Fibroblast of mammary gland (primary cell): ENCODE measurements at regions not wholly inside any gene's neighbourhood (a gene's known extent, or its start where the extent isn't known, plus 50 kb on each side); places are given as distances from the start of the nearest gene placed in this dataset.
A peak's percentile ranks its signal among the peaks of the same experiment; 100 is the strongest.

Experiments
- DNase-seq: peaks from one replicate; pipeline ENCODE4 v3.0.0-alpha.2; 2010; ENCODE audit warnings: low read depth
- H3K4me3 ChIP-seq: 2 replicates; pipeline ENCODE4 v1.5.1; 2011; ENCODE audit warnings: low read depth, mild to moderate bottlenecking, low read length, moderate library complexity; ENCODE audit not compliant: control insufficient read depth
- TF ChIP-seq, protein P1 (sequence below): conservative IDR thresholded peaks from 2 replicates; pipeline ENCODE4 v1.5.1; 2011; ENCODE audit warnings: low read depth, low read length, inconsistent platforms; ENCODE audit not compliant: control insufficient read depth, insufficient read depth

DNA sequence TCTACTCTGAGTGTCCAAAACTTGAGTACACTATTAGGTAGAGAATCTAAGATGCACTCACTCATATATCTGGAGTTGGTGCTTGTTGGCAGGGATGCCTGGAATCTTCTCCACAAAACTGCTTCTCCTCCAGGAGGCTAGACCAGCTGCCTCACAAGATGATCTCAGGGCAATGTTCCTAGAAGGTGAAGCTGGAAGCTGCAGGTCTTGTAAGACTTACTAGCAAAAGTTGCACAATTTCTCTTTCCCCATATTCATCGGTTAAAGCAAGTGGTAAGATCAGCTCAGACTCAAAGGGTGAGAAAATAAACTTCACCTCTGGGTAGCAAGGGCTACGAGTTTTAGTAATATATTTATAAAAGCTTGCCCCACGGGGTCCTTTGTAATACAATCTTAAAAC is 454.4 kb upstream of the ACVR2A start:
- TF ChIP-seq, protein P1, sequence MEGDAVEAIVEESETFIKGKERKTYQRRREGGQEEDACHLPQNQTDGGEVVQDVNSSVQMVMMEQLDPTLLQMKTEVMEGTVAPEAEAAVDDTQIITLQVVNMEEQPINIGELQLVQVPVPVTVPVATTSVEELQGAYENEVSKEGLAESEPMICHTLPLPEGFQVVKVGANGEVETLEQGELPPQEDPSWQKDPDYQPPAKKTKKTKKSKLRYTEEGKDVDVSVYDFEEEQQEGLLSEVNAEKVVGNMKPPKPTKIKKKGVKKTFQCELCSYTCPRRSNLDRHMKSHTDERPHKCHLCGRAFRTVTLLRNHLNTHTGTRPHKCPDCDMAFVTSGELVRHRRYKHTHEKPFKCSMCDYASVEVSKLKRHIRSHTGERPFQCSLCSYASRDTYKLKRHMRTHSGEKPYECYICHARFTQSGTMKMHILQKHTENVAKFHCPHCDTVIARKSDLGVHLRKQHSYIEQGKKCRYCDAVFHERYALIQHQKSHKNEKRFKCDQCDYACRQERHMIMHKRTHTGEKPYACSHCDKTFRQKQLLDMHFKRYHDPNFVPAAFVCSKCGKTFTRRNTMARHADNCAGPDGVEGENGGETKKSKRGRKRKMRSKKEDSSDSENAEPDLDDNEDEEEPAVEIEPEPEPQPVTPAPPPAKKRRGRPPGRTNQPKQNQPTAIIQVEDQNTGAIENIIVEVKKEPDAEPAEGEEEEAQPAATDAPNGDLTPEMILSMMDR: no peak
- DNase-seq: no peak
- H3K4me3 ChIP-seq: no peak overlapping the region

DNA sequence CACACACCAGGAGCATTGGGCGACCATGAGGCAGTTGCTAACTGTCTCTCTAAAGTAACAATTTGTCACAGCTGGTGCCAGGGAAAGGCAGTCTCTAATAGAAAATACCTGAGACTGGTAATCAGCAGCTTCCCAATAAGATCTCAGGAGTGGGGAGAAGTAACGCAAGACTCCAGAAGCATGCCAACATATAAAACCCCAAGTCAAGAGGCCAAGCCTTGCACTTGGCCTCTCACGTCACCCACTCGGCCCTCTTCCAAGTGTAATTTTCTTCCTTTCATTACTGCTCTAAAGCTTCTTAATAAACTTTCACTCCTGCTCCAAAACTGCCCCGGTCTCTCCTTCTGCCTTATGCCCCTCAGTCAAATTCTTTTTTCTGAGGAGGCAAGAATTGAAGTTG is 455.6 kb upstream of the ACVR2A start:
- no peak overlapping the region for H3K4me3 ChIP-seq
- TF ChIP-seq, protein P1: no peak
- no peak for DNase-seq

DNA sequence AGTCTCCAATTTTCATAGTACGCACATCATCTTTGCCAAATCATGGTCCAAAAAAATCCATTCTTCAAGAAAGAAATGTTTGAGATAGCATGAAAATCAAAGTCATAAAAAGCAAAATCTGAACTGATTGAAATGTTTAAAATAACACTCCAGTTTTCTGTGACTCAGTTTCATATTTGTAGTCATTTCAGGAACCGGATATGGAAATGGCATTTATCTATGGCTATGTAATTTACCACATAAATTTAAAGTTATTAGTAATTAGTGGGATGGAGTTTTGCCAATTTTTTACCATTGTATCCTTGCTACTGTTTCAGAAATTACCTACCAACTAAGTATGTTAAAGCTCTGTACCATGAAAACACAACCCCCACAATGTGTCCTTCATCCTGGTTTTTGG is 456.6 kb upstream of the ACVR2A start:
- DNase-seq: no peak
- H3K4me3 ChIP-seq: no peak overlapping the region
- TF ChIP-seq, protein P1: no peak

DNA sequence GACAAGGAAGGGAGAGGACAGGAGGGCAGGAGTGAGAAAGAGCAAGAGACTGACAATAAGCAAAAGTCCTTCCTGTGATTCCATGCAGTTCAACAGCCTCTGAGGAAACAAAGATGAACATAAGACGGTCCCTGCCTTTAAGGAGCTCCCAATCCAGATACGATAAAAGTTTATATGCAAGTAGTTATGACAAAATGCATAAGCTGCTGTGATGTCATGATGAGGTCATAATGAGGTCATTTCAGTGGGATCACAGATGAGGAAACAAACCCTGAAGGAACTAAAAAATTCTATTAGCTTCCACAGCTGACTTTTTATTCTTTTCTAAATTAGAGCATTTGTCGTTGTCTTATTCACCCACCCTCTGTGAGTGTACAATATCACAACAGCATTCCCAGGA is 458.5 kb upstream of the ACVR2A start:
- TF ChIP-seq, protein P1: no peak
- DNase-seq: peak; percentile 6
- no peak overlapping the region for H3K4me3 ChIP-seq

DNA sequence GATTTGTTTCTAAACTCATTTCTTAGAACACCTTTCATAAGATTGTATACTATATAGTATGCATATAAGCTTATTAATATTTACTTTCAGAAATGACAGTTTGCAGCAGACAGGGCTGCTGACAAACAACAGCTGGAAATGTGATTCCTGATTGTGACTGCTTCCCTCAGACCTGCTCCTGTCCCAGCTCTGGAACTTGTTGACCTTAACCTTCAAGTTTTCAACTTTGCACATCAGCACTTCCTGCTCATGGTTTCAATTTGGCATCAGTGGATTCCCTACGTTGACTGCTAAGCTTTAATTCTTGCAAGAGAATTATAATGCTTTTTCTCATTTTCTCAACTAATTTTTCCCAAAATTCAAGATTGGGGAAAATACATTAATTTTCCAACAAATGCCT is 459.2 kb upstream of the ACVR2A start:
- no peak for DNase-seq
- TF ChIP-seq, protein P1: no peak
- no peak overlapping the region for H3K4me3 ChIP-seq

DNA sequence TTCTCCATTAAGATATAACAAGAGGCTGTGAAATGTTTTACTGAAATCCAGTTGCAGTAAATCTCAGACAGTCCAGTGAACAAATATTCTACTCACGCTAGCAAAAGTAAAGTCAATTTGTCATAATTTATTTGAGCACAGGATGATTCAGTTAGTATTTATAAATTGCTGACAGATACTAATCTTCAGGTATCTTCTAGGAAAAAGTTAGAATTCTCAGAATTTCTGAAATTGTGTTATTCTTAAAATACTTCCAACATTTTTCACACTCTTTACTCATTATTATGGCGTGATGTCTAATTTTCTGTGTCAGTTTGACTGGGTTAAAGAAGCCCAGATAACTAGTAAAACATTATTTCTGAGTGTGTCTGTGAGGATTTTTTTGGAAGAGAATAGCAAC is 460.2 kb upstream of the ACVR2A start:
- H3K4me3 ChIP-seq: no peak overlapping the region
- DNase-seq: no peak
- TF ChIP-seq, protein P1: no peak

DNA sequence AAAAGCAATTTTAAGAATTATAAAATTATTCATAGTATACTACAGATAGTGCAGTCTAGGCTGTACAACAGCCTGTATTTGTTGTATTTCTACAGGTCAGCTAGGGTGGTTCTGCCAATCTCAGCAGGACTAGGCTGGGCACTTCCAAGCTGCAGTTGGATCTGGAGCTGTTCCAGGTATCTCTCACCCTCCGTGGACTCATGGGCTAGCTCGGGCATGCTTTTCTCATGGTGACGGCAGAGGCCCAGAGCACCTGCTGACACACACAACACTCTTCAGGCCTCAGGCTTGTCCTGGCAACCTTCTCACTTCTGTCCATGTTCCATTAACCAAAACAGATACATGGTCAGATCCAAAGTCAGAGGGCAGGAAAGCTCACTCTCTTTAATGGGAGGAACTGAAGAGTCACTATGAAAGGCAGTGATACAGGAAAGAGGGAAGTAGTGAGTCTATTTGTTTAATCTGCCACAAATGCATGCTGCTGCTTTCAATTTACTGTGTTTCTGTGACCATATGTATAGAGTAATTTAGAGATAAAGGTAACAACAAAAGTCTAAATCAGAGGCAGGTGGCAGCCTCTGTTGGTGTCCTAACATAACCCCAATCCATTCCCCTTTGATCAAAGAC is 462.4 kb upstream of the ACVR2A start:
- DNase-seq: no peak
- TF ChIP-seq, protein P1: no peak
- H3K4me3 ChIP-seq: no peak overlapping the region
